Liver (tissue), 3 donors: ENCODE measurements at regions not wholly inside any gene's neighbourhood (a gene's known extent, or its start where the extent isn't known, plus 50 kb on each side); places are given as distances from the start of the nearest gene placed in this dataset.

Experiments used
- TAF1 ChIP-seq: conservative IDR thresholded peaks from 2 replicates; pipeline ENCODE4 v1.6.1; 2016; ENCODE audit warnings: antibody characterized with exemption, mild to moderate bottlenecking
- TF ChIP-seq, protein P1 (sequence below): IDR thresholded peaks from 2 replicates; pipeline ENCODE4 v1.6.1; 2016; ENCODE audit warnings: antibody characterized with exemption
- TF ChIP-seq, protein P2 (sequence below): IDR thresholded peaks from 2 replicates; pipeline ENCODE4 v1.6.1; 2016; ENCODE audit warnings: antibody characterized with exemption
- TF ChIP-seq, protein P3 (sequence below): fragments of 150-350 bp; IDR thresholded peaks from 2 replicates; pipeline ENCODE4 v1.5.1; 2017; ENCODE audit warnings: improper control_type of control experiment, low read depth, low read length; ENCODE audit not compliant: missing input control
- donor health status: healthy.
- donor health status: healthy.

GRCh38 chr9:26369093-26369492 lies 523.5 kb downstream of the CAAP1 start:
- TF ChIP-seq, protein P1, sequence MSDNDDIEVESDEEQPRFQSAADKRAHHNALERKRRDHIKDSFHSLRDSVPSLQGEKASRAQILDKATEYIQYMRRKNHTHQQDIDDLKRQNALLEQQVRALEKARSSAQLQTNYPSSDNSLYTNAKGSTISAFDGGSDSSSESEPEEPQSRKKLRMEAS, result no peak
- TF ChIP-seq, protein P2, sequence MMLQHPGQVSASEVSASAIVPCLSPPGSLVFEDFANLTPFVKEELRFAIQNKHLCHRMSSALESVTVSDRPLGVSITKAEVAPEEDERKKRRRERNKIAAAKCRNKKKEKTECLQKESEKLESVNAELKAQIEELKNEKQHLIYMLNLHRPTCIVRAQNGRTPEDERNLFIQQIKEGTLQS, result no peak
- TF ChIP-seq, protein P3, sequence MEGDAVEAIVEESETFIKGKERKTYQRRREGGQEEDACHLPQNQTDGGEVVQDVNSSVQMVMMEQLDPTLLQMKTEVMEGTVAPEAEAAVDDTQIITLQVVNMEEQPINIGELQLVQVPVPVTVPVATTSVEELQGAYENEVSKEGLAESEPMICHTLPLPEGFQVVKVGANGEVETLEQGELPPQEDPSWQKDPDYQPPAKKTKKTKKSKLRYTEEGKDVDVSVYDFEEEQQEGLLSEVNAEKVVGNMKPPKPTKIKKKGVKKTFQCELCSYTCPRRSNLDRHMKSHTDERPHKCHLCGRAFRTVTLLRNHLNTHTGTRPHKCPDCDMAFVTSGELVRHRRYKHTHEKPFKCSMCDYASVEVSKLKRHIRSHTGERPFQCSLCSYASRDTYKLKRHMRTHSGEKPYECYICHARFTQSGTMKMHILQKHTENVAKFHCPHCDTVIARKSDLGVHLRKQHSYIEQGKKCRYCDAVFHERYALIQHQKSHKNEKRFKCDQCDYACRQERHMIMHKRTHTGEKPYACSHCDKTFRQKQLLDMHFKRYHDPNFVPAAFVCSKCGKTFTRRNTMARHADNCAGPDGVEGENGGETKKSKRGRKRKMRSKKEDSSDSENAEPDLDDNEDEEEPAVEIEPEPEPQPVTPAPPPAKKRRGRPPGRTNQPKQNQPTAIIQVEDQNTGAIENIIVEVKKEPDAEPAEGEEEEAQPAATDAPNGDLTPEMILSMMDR, result no peak
- no peak for TF ChIP-seq TAF1
